Upper lobe of left lung (tissue), 6 donors: ENCODE measurements at regions not wholly inside any gene's neighbourhood (a gene's known extent, or its start where the extent isn't known, plus 50 kb on each side); places are given as distances from the start of the nearest gene placed in this dataset.
A peak's percentile ranks its signal among the peaks of the same experiment; 100 is the strongest.

ENCODE experiments used
- ATAC-seq, 2 donors: fragments of 200-7000 bp; cut with Tn5 transposase; one replicate each; pipeline ENCODE4 v1.9.1; 2022; ENCODE audit warnings: mild to moderate bottlenecking in 2 of 2, moderate library complexity in 2 of 2; ENCODE audit not compliant: low FRiP score in 2 of 2
- DNase-seq, 2 donors: peaks; one replicate each; pipeline ENCODE4 v3.0.0-alpha.2; 2019 to 2020
- H3K27ac ChIP-seq, 4 donors: fragments of 200-600 bp; sonication (generic); one replicate each; pipeline ENCODE4 v1.5.1; 2016 to 2019
- H3K27me3 ChIP-seq, 4 donors: fragments of 200-600 bp; sonication (generic); one replicate each; pipeline ENCODE4 v1.5.1; 2017 to 2019
- H3K36me3 ChIP-seq, 4 donors: fragments of 200-600 bp; sonication (generic); one replicate each; pipeline ENCODE4 v1.5.1; 2016 to 2019
- H3K4me1 ChIP-seq, 4 donors: fragments of 200-600 bp; sonication (generic); one replicate each; pipeline ENCODE4 v1.5.1; 2018 to 2019
- H3K4me3 ChIP-seq, 4 donors: fragments of 200-600 bp; sonication (generic); one replicate each; pipeline ENCODE4 v1.5.1; 2017 to 2019; ENCODE audit warnings: mild to moderate bottlenecking in 2 of 4, moderate library complexity in 1 of 4
- H3K9me3 ChIP-seq, 4 donors: fragments of 200-600 bp; sonication (generic); one replicate each; pipeline ENCODE4 v1.5.1; 2018 to 2019
- EP300 ChIP-seq, 4 donors: sonication (generic); formaldehyde crosslinking; IDR thresholded peaks; one replicate each; pipeline ENCODE4 v1.5.1; 2017; ENCODE audit warnings: antibody characterized with exemption in 4 of 4, control low read depth in 2 of 4
- POLR2A ChIP-seq, 4 donors: fragments of 450-650 bp; IDR thresholded peaks; one replicate each; pipeline ENCODE4 v1.5.1; 2016 to 2017; ENCODE audit warnings: antibody characterized with exemption in 4 of 4, mild to moderate bottlenecking in 2 of 4
- POLR2AphosphoS5 ChIP-seq, 2 donors: sonication (generic); formaldehyde crosslinking; IDR thresholded peaks; one replicate each; pipeline ENCODE4 v1.5.1; 2017; ENCODE audit warnings: antibody characterized with exemption in 2 of 2
- WGBS, 2 donors: methylation state at CpG; one replicate each; pipeline ENCODE4 v1.1.5; 2017 to 2018; 5-methylcytosine and 5-hydroxymethylcytosine counted together
- TF ChIP-seq, protein P1 (sequence below), 6 experiments: fragments of 450-650 bp in 4 of 6; fragments of 200-600 bp in 2 of 6; sonication (generic) in 2 of 6; IDR thresholded peaks; one replicate each; pipeline ENCODE4 v1.5.1; 2016 to 2019; ENCODE audit warnings: antibody characterized with exemption in 6 of 6
- donor health status: DM: no; HTN: no; CAD: no; lungs with moderate emphysema.
- donor health status: DM: no; HTN: yes; CAD: no; lungs with severe emphysema.

DNA sequence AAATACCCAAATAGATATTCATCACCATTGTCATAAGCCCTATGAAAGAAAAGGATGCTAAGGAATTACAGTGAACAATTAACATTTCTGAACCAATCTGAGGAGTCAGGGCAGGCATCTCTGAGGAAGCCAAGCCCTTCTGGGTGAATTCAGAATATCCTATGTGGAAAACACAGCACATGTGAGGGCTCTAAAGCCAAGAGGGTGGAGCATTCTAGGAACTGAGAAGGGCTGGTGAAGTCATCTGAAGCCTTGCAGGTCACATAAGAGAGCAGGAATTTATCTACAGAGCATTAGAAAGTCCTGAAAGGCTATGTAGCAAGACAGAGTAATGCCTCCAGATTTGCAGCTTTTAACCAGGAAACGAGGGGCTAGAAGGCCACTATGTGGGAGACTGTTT is 195.7 kb downstream of the SPATA18 start:
- DNase-seq (no peak), ATAC-seq (peak in 1 of 2 donors; percentile 18)
- Histone ChIP-seq H3K9me3 (peaks cover 0 to 2% (median under 1%) of the 10 kb centered on the region in 4 donors), H3K4me1 (no peaks in the 10 kb centered on the region), H3K36me3 (no peaks in the 10 kb centered on the region), H3K27me3 (no peaks in the 10 kb centered on the region), H3K27ac (no peak overlapping the region), H3K4me3 (no peak overlapping the region)
- TF ChIP-seq POLR2AphosphoS5 (IDR thresholded peaks at IDR 0.05): no peak
- TF ChIP-seq, protein P1, sequence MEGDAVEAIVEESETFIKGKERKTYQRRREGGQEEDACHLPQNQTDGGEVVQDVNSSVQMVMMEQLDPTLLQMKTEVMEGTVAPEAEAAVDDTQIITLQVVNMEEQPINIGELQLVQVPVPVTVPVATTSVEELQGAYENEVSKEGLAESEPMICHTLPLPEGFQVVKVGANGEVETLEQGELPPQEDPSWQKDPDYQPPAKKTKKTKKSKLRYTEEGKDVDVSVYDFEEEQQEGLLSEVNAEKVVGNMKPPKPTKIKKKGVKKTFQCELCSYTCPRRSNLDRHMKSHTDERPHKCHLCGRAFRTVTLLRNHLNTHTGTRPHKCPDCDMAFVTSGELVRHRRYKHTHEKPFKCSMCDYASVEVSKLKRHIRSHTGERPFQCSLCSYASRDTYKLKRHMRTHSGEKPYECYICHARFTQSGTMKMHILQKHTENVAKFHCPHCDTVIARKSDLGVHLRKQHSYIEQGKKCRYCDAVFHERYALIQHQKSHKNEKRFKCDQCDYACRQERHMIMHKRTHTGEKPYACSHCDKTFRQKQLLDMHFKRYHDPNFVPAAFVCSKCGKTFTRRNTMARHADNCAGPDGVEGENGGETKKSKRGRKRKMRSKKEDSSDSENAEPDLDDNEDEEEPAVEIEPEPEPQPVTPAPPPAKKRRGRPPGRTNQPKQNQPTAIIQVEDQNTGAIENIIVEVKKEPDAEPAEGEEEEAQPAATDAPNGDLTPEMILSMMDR (IDR thresholded peaks at IDR 0.05): no peak
- no peak for TF ChIP-seq POLR2A (IDR thresholded peaks at IDR 0.05)
- no peak for TF ChIP-seq EP300 (IDR thresholded peaks at IDR 0.05)
- 61 to 70% methylated on average over 1 of the region's 1 CpG for WGBS, 2 donors

GRCh38 chr4:52247941-52248340 is 196.8 kb downstream of the SPATA18 start:
- Histone ChIP-seq H3K27me3 (no peaks in the 10 kb centered on the region), H3K27ac (no peak overlapping the region), H3K36me3 (no peaks in the 10 kb centered on the region), H3K9me3 (peaks cover 0 to 8% (median 2%) of the 10 kb centered on the region in 4 donors), H3K4me3 (no peak overlapping the region), H3K4me1 (no peaks in the 10 kb centered on the region)
- no peak for ATAC-seq
- whole genome bisulfite sequencing, 2 donors: 54 to 64% methylated on average over 1 of the region's 1 CpG
- DNase-seq: no peak
- TF ChIP-seq EP300 (IDR thresholded peaks at IDR 0.05) (no peak), POLR2AphosphoS5 (IDR thresholded peaks at IDR 0.05) (no peak), POLR2A (IDR thresholded peaks at IDR 0.05) (no peak)
- TF ChIP-seq, protein P1 (IDR thresholded peaks at IDR 0.05): no peak

- TF ChIP-seq, protein P1 (IDR thresholded peaks at IDR 0.05): no peak
- no peak for TF ChIP-seq POLR2AphosphoS5 (IDR thresholded peaks at IDR 0.05)
- no peak for TF ChIP-seq POLR2A (IDR thresholded peaks at IDR 0.05)
- TF ChIP-seq EP300 (IDR thresholded peaks at IDR 0.05): no peak
- Histone ChIP-seq H3K27ac (no peak overlapping the region), H3K36me3 (no peaks in the 10 kb centered on the region), H3K27me3 (no peaks in the 10 kb centered on the region), H3K4me3 (no peak overlapping the region), H3K9me3 (peaks cover 0 to 8% (median 2%) of the 10 kb centered on the region in 4 donors), H3K4me1 (no peaks in the 10 kb centered on the region)
- DNase-seq (no peak), ATAC-seq (no peak)
These were observed 197.7 kb downstream of the SPATA18 start for GRCh38 chr4:52248820-52249219.

GRCh38 chr4:52249581-52249980 is 198.5 kb downstream of the SPATA18 start:
- H3K36me3 ChIP-seq: no peaks in the 10 kb centered on the region
- ATAC-seq (no peak), DNase-seq (no peak)
- WGBS, 2 donors: 68 to 72% methylated on average over 2 of the region's 2 CpGs
- TF ChIP-seq POLR2A (IDR thresholded peaks at IDR 0.05) (no peak), EP300 (IDR thresholded peaks at IDR 0.05) (no peak), POLR2AphosphoS5 (IDR thresholded peaks at IDR 0.05) (no peak)
- TF ChIP-seq, protein P1 (IDR thresholded peaks at IDR 0.05): no peak
- peaks cover 0 to 8% (median 2%) of the 10 kb centered on the region in 4 donors for H3K9me3 ChIP-seq
- no peak overlapping the region for H3K27ac ChIP-seq
- H3K27me3 ChIP-seq: no peaks in the 10 kb centered on the region
- H3K4me3 ChIP-seq: no peak overlapping the region
- no peaks in the 10 kb centered on the region for H3K4me1 ChIP-seq

- Histone ChIP-seq H3K4me3 (no peak overlapping the region), H3K27me3 (no peaks in the 10 kb centered on the region), H3K9me3 (peaks cover 0 to 8% (median 2%) of the 10 kb centered on the region in 4 donors), H3K36me3 (no peaks in the 10 kb centered on the region), H3K4me1 (no peaks in the 10 kb centered on the region), H3K27ac (no peak overlapping the region)
- peak in 1 of 2 donors; percentile 90 for ATAC-seq
- TF ChIP-seq POLR2A (IDR thresholded peaks at IDR 0.05): no peak
- TF ChIP-seq, protein P1 (IDR thresholded peaks at IDR 0.05): no peak
- no peak for TF ChIP-seq EP300 (IDR thresholded peaks at IDR 0.05)
- no peak for TF ChIP-seq POLR2AphosphoS5 (IDR thresholded peaks at IDR 0.05)
- WGBS, 2 donors: 35 to 79% methylated on average over 2 of the region's 2 CpGs
- no peak for DNase-seq
These were observed 199.1 kb downstream of the SPATA18 start for GRCh38 chr4:52250154-52250553.
